ENCODE measurements at regions not wholly inside any gene's neighbourhood (a gene's known extent, or its start where the extent isn't known, plus 50 kb on each side); places are given as distances from the start of the nearest gene placed in this dataset.

GRCh38 chr10:61329854-61330253 lies 123.3 kb downstream of the TMEM26 start:
- Histone ChIP-seq H3K9me3 (ENCODE audit: control insufficient read depth, insufficient read depth, low read length) (no peaks in the 10 kb centered on the region), H3K27ac (ENCODE audit: low read depth, low read length) (no peak overlapping the region), H3K27me3 (ENCODE audit: control insufficient read depth, insufficient read depth, low read length) (no peaks in the 10 kb centered on the region), H3K4me3 (ENCODE audit: low read depth, low read length) (no peak overlapping the region)
- ChIA-PET CTCF (no interaction called here), POLR2A (no interaction called here)
- no peak for DNase-seq (ENCODE audit: low read depth, low spot score)
- TF ChIP-seq CTCF (IDR thresholded peaks at IDR 0.05; ENCODE audit: low read depth, low read length) = no peak

DNA sequence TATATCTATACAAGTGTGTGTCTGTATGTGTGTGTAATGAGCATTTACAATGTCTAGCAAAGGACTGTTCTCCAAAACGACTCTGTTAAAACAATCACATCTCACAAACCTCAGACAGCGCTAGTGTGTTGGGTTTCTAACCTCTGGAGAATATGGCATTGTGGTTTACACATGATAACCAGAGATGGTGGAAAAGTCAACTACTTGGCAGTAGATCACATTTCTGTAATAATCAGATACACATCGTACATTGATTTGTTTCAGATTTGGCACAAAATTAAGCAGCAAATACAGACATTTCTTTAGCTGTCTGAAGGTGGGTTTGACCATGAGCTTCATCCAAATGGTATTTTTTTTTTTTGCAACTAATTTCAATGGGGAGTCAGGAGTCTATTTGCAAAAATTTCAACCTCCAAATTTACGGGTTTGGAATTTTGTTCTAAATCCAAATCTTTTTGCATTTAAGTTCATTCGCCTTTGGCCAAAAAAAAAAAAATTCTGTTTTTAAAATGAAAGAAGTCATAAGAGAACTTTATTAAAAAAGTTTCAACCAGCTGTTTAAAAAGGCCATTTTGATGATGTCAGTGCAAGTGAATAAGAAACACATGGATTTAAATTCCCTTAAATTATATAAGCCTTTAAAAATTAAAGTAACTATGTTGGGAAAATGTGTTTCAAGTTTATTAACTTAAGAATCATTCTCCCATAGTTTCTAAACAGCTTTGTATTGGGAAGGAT lies 127.8 kb downstream of the TMEM26 start:
- POLR2A ChIA-PET = no interaction called here
- Histone ChIP-seq H3K9me3 (ENCODE audit: control insufficient read depth, insufficient read depth, low read length) (no peaks in the 10 kb centered on the region), H3K27me3 (ENCODE audit: control insufficient read depth, insufficient read depth, low read length) (no peaks in the 10 kb centered on the region), H3K4me3 (ENCODE audit: low read depth, low read length) (no peak overlapping the region), H3K27ac (ENCODE audit: low read depth, low read length) (no peak overlapping the region)
- CTCF ChIA-PET = no interaction called here
- DNase-seq (ENCODE audit: low read depth, low spot score) = no peak
- TF ChIP-seq CTCF (IDR thresholded peaks at IDR 0.05; ENCODE audit: low read depth, low read length) = no peak

GRCh38 chr10:61323726-61324125 lies 129.5 kb downstream of the TMEM26 start:
- H3K27me3 ChIP-seq (ENCODE audit: control insufficient read depth, insufficient read depth, low read length) = no peaks in the 10 kb centered on the region
- POLR2A ChIA-PET = no interaction called here
- H3K4me3 ChIP-seq (ENCODE audit: low read depth, low read length) = no peak overlapping the region
- no peak for DNase-seq (ENCODE audit: low read depth, low spot score)
- CTCF ChIA-PET = no interaction called here
- no peak for TF ChIP-seq CTCF (IDR thresholded peaks at IDR 0.05; ENCODE audit: low read depth, low read length)
- no peaks in the 10 kb centered on the region for H3K9me3 ChIP-seq (ENCODE audit: control insufficient read depth, insufficient read depth, low read length)
- no peak overlapping the region for H3K27ac ChIP-seq (ENCODE audit: low read depth, low read length)

GRCh38 chr10:61321041-61321857 lies 131.9 kb downstream of the TMEM26 start:
- ChIA-PET CTCF (no interaction called here), POLR2A (no interaction called here)
- Histone ChIP-seq H3K9me3 (ENCODE audit: control insufficient read depth, insufficient read depth, low read length) (no peaks in the 10 kb centered on the region), H3K4me3 (ENCODE audit: low read depth, low read length) (no peak overlapping the region), H3K27ac (ENCODE audit: low read depth, low read length) (no peak overlapping the region), H3K27me3 (ENCODE audit: control insufficient read depth, insufficient read depth, low read length) (no peaks in the 10 kb centered on the region)
- no peak for TF ChIP-seq CTCF (IDR thresholded peaks at IDR 0.05; ENCODE audit: low read depth, low read length)
- DNase-seq (ENCODE audit: low read depth, low spot score) = no peak

DNA sequence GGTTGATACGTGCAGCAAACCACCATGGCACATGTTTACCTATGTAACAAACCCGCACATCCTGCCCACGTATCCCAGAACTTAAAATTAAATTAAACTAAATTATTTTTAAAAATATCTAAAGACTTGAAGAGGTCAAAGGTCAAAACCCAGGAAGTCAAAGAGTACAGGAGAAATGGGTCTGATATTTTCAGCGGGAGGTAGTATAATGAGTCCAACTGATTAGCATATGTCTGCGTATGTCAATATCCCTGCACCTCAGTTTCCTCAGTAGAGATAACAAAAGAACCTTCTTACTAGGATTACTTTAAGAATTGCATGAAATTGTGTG lies 133.0 kb downstream of the TMEM26 start:
- Histone ChIP-seq H3K27ac (ENCODE audit: low read depth, low read length) (no peak overlapping the region), H3K4me3 (ENCODE audit: low read depth, low read length) (no peak overlapping the region), H3K9me3 (ENCODE audit: control insufficient read depth, insufficient read depth, low read length) (no peaks in the 10 kb centered on the region), H3K27me3 (ENCODE audit: control insufficient read depth, insufficient read depth, low read length) (no peaks in the 10 kb centered on the region)
- DNase-seq (ENCODE audit: low read depth, low spot score) = no peak
- TF ChIP-seq CTCF (IDR thresholded peaks at IDR 0.05; ENCODE audit: low read depth, low read length) = no peak
- ChIA-PET POLR2A (no interaction called here), CTCF (no interaction called here)
